Prostate gland (tissue), 2 donors: ENCODE measurements at regions not wholly inside any gene's neighbourhood (a gene's known extent, or its start where the extent isn't known, plus 50 kb on each side); places are given as distances from the start of the nearest gene placed in this dataset.

ENCODE experiments used
- DNase-seq: peaks from one replicate; pipeline ENCODE4 v3.0.0-alpha.2; 2019; ENCODE audit warnings: low spot score
- H3K27ac ChIP-seq, 2 donors: fragments of 200-600 bp; sonication (generic); 2 replicates each; pipeline ENCODE4 v1.5.1; 2017 to 2019
- H3K27me3 ChIP-seq: fragments of 200-600 bp; sonication (generic); replicated peaks from 2 replicates; pipeline ENCODE4 v1.5.1; 2019; ENCODE audit not compliant: insufficient read depth
- H3K36me3 ChIP-seq, 2 donors: fragments of 200-600 bp; sonication (generic); 1 replicate in 1 of 2; 2 replicates in 1 of 2; pipeline versions ENCODE4 v1.5.1 to v1.8.1; 2017 to 2019
- H3K4me1 ChIP-seq: fragments of 200-600 bp; sonication (generic); replicated peaks from 2 replicates; pipeline ENCODE4 v1.5.1; 2019
- H3K4me3 ChIP-seq, 2 donors: fragments of 200-600 bp; sonication (generic); 2 replicates each; pipeline ENCODE4 v1.5.1; 2017 to 2019
- H3K9me3 ChIP-seq: fragments of 200-600 bp; sonication (generic); 2 replicates; pipeline ENCODE4 v1.5.1; 2017
- CTCF ChIP-seq, 4 experiments: fragments of 200-600 bp in 2 of 4; fragments of 450-650 bp in 2 of 4; sonication (generic) in 2 of 4; IDR thresholded peaks; 1 replicate in 3 of 4; 2 replicates in 1 of 4; pipeline ENCODE4 v1.5.1; 2016 to 2019; ENCODE audit warnings: antibody characterized with exemption in 4 of 4, mild to moderate bottlenecking in 2 of 4, moderate library complexity in 2 of 4
- POLR2A ChIP-seq: fragments of 450-650 bp; IDR thresholded peaks from one replicate; pipeline ENCODE4 v1.6.1; 2016; ENCODE audit warnings: antibody characterized with exemption, mild to moderate bottlenecking
- POLR2AphosphoS5 ChIP-seq: sonication (generic); formaldehyde crosslinking; IDR thresholded peaks from one replicate; pipeline ENCODE4 v1.6.1; 2017; ENCODE audit warnings: antibody characterized with exemption
- WGBS: methylation state at CpG from one replicate; pipeline ENCODE4 v1.1.5; 2018; 5-methylcytosine and 5-hydroxymethylcytosine counted together
- intact Hi-C: fragments of 100-400 bp; cut with DNase I; formaldehyde crosslinking; loops from one replicate; pipeline ENCODE4 v1.14.2; 2022

- intact Hi-C loops = no loop called here
- Histone ChIP-seq H3K36me3 (no peaks in the 10 kb centered on the region), H3K4me3 (no peak overlapping the region), H3K27ac (no peak overlapping the region), H3K9me3 (no peaks in the 10 kb centered on the region), H3K27me3 (no peaks in the 10 kb centered on the region), H3K4me1 (no peaks in the 10 kb centered on the region)
- TF ChIP-seq POLR2A (no peak), CTCF (IDR thresholded peaks at IDR 0.05) (no peak), POLR2AphosphoS5 (no peak)
- 90% methylated on average over 3 of the region's 3 CpGs for WGBS
- no peak for DNase-seq
Observed at GRCh38 chr4:58205446-58206235, 1095.5 kb upstream of the IGFBP7 start.

- Histone ChIP-seq H3K4me3 (no peak overlapping the region), H3K9me3 (no peaks in the 10 kb centered on the region), H3K36me3 (no peaks in the 10 kb centered on the region), H3K27ac (no peak overlapping the region), H3K4me1 (no peaks in the 10 kb centered on the region), H3K27me3 (no peaks in the 10 kb centered on the region)
- 70% methylated on average over 2 of the region's 2 CpGs for WGBS
- DNase-seq = no peak
- intact Hi-C loops = no loop called here
- TF ChIP-seq CTCF (IDR thresholded peaks at IDR 0.05) (no peak), POLR2A (no peak), POLR2AphosphoS5 (no peak)
Observed at GRCh38 chr4:58192217-58192616, 1082.0 kb upstream of the IGFBP7 start.

- DNase-seq = no peak
- 82% methylated on average over 5 of the region's 5 CpGs for WGBS
- no peak overlapping the region for H3K27ac ChIP-seq
- H3K4me3 ChIP-seq = no peak overlapping the region
- intact Hi-C loops = no loop called here
- TF ChIP-seq CTCF (IDR thresholded peaks at IDR 0.05) (no peak), POLR2AphosphoS5 (no peak), POLR2A (no peak)
- H3K36me3 ChIP-seq = no peaks in the 10 kb centered on the region
- H3K27me3 ChIP-seq = no peaks in the 10 kb centered on the region
- H3K4me1 ChIP-seq = no peaks in the 10 kb centered on the region
- H3K9me3 ChIP-seq = no peaks in the 10 kb centered on the region
Observed at GRCh38 chr4:58191109-58191508, 1080.9 kb upstream of the IGFBP7 start.

GRCh38 chr4:58188316-58188715 lies 1078.1 kb upstream of the IGFBP7 start:
- H3K9me3 ChIP-seq = no peaks in the 10 kb centered on the region
- no peaks in the 10 kb centered on the region for H3K27me3 ChIP-seq
- no peak overlapping the region for H3K27ac ChIP-seq
- no peak for DNase-seq
- TF ChIP-seq POLR2A = no peak
- TF ChIP-seq CTCF (IDR thresholded peaks at IDR 0.05) = no peak
- no peak for TF ChIP-seq POLR2AphosphoS5
- no peaks in the 10 kb centered on the region for H3K36me3 ChIP-seq
- intact Hi-C loops = no loop called here
- no peak overlapping the region for H3K4me3 ChIP-seq
- WGBS = 54% methylated on average over 4 of the region's 4 CpGs
- no peaks in the 10 kb centered on the region for H3K4me1 ChIP-seq

- Histone ChIP-seq H3K4me1 (no peaks in the 10 kb centered on the region), H3K27ac (no peak overlapping the region), H3K36me3 (no peaks in the 10 kb centered on the region), H3K4me3 (no peak overlapping the region), H3K9me3 (no peaks in the 10 kb centered on the region), H3K27me3 (no peaks in the 10 kb centered on the region)
- intact Hi-C loops = no loop called here
- no peak for DNase-seq
- no peak for TF ChIP-seq CTCF (IDR thresholded peaks at IDR 0.05)
- whole genome bisulfite sequencing = 78% methylated on average over 2 of the region's 2 CpGs
Observed at GRCh38 chr4:58175024-58175423, 1064.8 kb upstream of the IGFBP7 start.
